Heart left ventricle (tissue), 13 donors: ENCODE measurements at regions not wholly inside any gene's neighbourhood (a gene's known extent, or its start where the extent isn't known, plus 50 kb on each side); places are given as distances from the start of the nearest gene placed in this dataset.

Source experiments
- CTCF ChIP-seq, 12 donors: fragments of 200-600 bp; sonication (generic) in 4 of 12; IDR thresholded peaks; one replicate each; pipeline versions ENCODE4 v1.5.0 to v1.8.0; 2018 to 2022; ENCODE audit warnings: antibody characterized with exemption in 12 of 12, mild to moderate bottlenecking in 5 of 12
- POLR2A ChIP-seq, 2 donors: fragments of 450-650 bp; IDR thresholded peaks; one replicate each; pipeline ENCODE4 v1.6.1; 2017; ENCODE audit warnings: antibody characterized with exemption in 2 of 2, mild to moderate bottlenecking in 2 of 2, moderate library complexity in 2 of 2
- donor health status: ischemic (EF 13 %, LVEDD 7.1; RV severe dilation, severe dysfunction).
- donor health status: DM: no; HTN: yes; CAD: no.
- donor health status: DM: no; HTN: no; CAD: no.
- donor health status: ischemic (EF 25% LVEDD 6.9; RV normal size, moderate dysfunction).
- donor health status: ischemic (EF 25% LVEDD 5.7; RV mildly dilated, moderate dysfunction).
- donor health status: ischemic (EF 35%, LVEDD 5.7; RV mildly dilated, moderate dysfunction).
- donor health status: nonischemic (EF 11% LVEDD 7.7; RV severe dilation, severe dysfunction).
- donor health status: DM: yes; HTN: yes; CAD: no.
- donor health status: PGD.
- donor health status: ischemic (EF 29% LVEDD 5.4; RV normal size, mild dysfunction).
- donor health status: nonischemic (EF 23%, LVEDD 6.1; RV moderate dilation, normal function).

GRCh38 chr5:18141222-18141621 lies 507.0 kb downstream of the TAF11L14 start:
- TF ChIP-seq CTCF (IDR thresholded peaks at IDR 0.05), result no peak
- TF ChIP-seq POLR2A (IDR thresholded peaks at IDR 0.05), result no peak
